NCI-H748 (cell line): ENCODE measurements at regions not wholly inside any gene's neighbourhood (a gene's known extent, or its start where the extent isn't known, plus 50 kb on each side); places are given as distances from the start of the nearest gene placed in this dataset.

Experiments used
- DNase-seq: peaks from one replicate; lab custom pipeline; 2025; ENCODE audit not compliant: unreplicated experiment; lab: John Stamatoyannopoulos, UW

DNA sequence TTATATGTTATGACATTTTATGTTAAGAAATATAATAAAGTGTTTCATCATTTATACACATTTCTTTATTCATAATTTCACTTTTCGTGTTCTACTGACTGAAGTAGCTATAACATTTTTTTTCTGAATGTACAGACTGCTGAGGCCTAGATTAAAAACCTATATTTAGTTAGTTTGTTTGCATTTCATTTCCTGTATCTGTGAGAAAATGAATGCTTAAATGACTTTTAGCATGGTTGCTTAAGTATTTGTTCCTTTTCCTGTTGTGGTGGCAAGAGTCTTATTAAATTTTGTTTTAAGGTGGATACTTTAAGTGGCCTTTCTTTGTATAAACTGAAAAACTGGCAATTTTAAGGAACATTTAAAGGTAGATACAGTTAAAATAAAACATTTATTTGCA lies 779.7 kb upstream of the MAN1A1 start:
- no peak for DNase-seq

DNA sequence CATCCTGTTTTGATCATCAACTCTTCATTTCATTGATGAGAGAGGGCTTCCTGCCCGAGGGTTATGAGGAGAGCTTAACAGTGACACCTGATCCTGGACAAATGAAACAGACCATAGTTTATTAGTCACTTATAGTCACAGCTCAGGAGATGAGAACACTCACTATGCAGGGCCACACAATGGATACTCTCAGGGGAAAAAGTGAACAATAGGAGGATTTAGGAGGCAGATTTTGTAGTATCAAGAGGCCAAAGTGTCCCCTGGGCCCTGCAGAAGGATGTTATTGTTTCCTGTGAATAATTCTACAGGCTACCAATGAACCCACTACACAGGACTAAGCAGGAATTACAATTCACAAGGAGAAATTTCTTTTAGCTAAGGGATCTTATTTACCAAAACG lies 772.8 kb upstream of the MAN1A1 start:
- peak; percentile 12 for DNase-seq

GRCh38 chr6:120116343-120116742 lies 766.8 kb upstream of the MAN1A1 start:
- DNase-seq, result no peak

DNA sequence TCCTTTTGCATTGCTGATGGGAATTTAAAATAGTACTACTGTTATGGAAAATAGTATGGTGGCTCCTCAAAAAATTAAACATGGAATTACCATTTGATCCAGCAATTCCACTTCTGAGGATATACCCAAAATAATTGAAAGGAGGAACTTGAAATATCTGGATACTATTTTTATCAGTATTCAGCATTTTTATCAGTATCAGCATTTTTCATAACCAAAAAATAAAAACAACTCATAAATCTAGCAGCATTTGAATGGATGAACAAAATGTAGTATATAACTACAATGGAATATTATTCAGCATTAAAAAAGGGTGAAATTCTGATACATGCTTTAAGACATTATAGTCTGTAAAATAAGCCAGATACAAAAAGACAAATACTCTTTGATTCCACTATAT lies 763.4 kb upstream of the MAN1A1 start:
- no peak for DNase-seq

DNA sequence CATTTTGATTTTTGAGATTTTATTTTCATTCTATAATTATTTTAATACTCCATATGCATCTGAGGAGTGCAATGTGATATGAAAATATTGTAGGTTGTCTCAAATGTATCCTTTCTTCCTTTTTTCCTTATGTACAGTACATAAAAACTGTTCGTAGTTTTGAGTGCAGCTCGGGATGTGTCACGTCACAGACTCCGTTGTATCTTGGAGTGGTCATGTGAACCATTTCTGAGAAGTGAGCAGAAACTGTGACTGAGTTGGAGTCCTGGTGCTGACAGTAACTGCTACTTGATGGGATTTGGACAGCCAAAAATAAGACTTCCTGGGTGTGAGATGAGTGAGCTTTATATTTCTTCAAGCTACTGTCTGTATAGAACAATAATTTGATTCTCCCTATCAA lies 761.4 kb upstream of the MAN1A1 start:
- no peak for DNase-seq

DNA sequence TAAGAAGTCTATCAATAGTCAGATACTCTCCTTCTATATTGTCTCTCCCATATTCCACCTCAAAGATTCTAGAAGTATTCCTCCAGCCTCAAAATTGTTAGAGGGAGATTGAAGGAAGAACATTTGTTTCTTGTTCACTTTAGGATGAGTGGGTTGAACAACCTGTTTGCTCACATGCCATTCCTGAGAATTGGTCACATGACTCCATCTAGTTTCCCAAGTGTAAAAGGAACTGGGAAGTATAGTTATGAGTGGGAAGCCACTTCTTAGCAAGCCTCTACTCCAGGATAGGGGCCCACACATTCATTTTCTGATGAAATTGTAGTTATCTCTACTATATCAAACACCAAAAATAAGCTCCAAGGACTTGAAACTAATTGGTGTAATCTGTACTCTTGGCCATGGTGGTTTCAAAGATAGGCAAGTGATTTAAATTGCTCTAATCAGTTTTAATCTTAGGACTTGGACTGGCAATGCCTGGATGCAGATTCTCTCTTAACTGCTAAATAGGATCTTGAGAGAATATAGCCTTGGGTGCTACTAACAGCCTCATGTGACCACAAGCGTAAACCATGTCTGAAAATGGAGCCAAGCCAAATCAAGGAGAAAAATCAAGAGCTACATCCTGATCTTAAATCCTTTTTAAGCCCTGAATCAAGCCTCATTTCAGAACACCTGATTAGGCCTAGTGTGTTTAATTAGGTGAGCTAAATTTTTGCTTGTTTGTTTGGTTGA lies 758.7 kb upstream of the MAN1A1 start:
- no peak for DNase-seq

DNA sequence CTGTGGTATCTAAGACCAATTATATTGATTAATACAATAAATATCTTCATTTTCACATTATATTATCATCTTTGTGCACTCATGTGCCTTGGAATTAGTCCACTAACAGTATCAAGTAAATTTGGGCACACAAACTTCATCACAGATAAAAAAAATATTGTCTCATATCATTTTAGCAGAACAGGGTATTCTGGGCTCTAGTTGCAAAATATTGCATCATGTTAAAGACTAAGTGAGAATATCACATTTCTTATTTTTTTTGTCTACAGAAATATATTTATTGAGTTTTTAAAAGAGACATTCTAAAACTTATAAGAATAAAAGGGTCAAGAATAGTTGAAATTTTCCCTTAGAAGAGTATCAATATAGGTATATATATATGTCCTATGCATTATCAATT lies 754.1 kb upstream of the MAN1A1 start:
- DNase-seq, result no peak

DNA sequence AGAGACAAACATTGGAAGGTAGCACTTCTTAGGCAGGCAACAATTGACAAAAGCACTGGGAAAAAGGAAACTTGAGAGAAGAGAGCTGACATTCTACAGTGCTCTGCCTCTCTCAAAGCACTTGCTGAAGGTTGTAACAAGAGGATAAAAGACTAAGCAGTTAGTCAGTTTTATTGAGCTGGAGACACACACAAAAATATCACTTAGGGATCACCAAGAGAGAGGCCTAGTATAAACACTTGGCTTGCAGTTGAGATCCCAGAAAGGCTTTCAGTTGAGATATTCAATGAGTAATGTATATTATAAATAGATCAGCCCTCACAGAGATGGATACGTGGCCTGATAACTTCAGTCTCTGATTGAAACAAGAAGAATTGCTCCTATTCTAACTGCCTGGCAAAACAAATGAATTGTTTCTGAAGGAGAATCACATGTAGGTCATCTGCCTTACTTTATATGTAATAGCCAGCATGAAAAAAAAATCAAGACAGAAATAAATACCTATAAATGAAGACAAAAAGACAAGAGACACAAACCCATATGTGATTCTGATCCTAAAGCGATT lies 747.2 kb upstream of the MAN1A1 start:
- no peak for DNase-seq

DNA sequence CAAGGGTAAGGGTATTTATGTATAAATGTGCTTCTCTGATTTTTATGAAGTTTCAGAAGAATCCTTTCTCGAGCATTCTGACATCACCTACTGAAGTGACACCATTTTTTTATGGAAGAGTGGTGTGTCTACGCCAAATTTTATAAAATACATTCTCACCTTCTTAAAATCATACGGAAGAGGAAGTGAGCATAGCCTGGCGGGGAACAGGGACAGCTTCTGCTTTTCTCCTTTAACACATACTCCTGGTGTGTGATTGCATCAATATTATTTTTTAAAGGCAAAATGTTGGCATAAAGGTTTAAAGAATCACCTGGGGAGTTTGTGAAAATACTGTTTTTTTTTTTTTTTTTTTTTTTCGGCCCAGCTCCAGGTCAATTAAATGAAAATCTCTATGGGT lies 733.6 kb upstream of the MAN1A1 start:
- DNase-seq, result no peak

DNA sequence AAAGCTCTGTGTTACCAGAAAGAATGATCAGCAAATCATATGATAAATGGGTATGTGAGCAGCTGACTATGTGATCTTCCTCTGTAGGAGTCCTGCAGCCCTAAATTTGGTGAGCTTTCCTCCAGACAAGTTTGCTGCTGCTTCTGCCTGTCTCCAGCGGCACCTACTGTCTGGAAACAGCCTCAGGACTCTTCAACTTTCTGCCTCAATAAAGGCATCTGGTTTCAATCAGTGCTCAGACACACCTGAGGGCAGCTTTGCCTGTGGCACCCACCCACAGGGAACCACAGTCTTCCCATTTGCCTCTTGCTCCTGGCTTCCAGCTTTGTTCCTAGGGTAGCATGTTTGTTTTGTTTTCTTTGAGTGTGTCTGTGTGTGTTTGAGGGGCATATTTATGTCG lies 727.9 kb upstream of the MAN1A1 start:
- peak; percentile 17 for DNase-seq

DNA sequence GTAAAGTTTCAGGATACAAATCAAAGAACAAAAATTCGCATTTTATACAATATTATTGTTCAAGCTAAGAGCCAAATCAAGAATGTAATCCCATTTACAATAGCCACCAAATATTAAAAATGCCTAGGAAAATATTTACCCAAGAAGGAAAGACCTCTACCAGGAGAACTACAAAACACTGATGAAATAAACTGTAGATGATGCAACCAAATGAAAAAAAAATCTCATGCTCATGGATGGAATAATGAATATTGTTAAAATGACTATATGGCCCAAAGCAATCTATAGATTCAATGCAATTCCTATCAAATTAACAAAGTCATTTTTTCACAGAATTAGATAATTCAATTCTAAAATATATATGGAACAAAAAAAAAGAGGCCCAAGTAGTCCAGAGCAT lies 708.8 kb upstream of the MAN1A1 start:
- no peak for DNase-seq

DNA sequence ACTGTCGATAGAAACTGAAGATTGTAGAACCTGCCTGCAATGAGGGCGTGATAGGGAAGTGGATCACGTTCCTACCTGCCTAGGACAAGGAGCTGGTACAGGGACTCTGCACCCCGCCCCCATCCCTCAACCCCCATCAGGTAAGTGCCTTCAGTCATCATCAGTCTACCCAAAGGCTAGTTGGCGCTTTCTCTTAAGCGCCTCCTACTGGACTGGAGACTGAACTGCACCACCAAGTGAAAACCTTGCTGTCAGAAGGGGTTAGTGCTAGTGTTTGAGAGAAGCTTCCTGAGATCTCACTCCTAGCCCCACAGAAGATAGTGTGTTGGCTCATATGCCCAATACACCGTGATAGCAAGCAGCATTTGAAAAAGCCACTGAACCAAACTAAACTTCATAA lies 706.5 kb upstream of the MAN1A1 start:
- no peak for DNase-seq

GRCh38 chr6:120055071-120055470 lies 705.5 kb upstream of the MAN1A1 start:
- no peak for DNase-seq

DNA sequence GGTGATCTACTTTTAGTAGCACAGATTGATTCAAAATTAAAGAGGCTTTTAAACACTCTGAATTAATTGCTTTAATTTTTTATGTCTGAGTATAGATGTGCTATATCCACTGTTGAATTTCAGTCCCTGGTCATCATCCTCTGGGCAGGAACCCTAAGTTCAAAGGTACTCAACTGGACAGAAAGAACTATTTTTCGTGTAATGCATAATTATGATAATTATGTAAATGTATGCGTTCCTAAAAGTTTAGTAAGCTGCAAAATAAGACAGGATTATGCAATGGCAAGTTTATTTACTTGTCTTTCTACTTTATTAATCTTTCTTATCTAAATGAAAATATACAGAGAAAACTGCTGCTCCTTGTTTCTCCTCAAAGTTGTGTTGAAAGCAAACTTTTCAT lies 690.1 kb upstream of the MAN1A1 start:
- DNase-seq, result no peak

- DNase-seq, result no peak
Observed at GRCh38 chr6:120031837-120032236, 682.3 kb upstream of the MAN1A1 start.

DNA sequence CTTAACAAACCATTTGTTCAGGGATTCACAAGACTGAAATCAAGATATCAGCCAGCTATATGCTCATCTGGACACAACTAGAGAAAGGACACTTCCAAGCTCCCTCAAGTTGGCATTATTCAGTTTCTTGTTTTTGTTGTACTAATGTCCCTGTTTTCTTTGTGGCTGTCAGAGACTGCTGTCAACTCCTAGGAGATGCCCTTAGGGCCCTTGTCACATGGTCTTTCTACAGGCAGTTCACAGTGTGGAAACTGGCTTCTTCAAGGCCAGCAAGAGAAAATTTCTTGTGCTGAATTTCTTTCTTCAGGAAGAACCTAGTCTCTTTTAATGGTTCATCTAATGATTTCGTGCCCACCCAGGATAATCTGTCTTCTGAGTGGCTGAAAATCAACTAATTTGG lies 677.2 kb upstream of the MAN1A1 start:
- no peak for DNase-seq

DNA sequence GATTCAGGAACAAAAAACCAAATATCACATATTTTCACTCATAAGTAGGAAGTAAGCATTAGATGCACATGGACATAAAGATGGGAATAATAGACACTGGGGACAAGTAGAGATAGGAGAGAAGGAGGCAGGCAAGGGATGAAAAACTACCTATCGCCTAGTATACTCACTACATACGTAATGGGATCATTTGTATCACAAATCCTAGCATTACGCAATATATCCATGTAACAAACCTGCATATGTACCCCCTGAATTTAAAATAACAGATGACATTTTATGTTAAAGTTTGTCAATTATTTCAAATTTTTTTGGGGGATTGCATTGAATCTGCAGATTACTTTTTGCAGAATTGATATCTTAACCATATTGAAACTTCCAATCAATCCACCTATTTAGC lies 660.5 kb upstream of the MAN1A1 start:
- DNase-seq, result no peak

- peak; percentile 94 for DNase-seq
Observed at GRCh38 chr6:120005292-120005976, 655.9 kb upstream of the MAN1A1 start.

DNA sequence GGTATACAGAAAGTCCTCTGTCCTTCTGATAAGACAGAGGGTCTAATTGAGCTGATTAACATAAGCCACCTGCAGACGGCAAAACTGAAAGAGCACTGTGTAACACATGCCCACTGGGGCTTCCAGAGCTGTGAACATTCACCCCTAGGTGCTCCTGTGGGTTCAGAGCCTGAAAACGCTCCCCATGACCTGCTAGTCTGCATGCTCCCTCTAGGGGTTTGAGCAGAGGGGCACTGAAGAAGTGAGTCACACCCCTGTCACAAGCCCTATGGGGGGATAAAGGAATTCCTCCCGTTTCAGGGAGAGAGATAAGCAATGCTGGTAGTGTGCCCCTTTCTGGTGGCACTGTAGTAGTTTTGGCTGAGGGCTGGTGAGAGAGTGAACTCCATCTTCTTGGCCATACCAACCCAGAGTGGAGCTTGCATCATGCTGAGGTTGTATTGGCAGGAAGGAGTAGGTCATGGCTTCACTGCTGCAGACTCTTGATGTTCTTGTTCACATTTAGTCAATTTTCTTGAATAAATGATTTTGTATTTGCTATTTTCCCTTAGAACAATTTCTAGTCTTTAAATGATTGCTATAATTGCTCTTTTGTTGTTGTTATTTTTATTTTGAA lies 637.5 kb upstream of the MAN1A1 start:
- no peak for DNase-seq

- no peak for DNase-seq
Observed at GRCh38 chr6:119985952-119986736, 636.6 kb upstream of the MAN1A1 start.

GRCh38 chr6:119980802-119981201 lies 631.2 kb upstream of the MAN1A1 start:
- DNase-seq, result no peak
